GM12878 (cell line): ENCODE measurements at regions not wholly inside any gene's neighbourhood (a gene's known extent, or its start where the extent isn't known, plus 50 kb on each side); places are given as distances from the start of the nearest gene placed in this dataset.

Source experiments
- CREB1 ChIP-seq: IDR thresholded peaks from 2 replicates; pipeline ENCODE4 v1.6.1; 2012; ENCODE audit warnings: low read depth, mild to moderate bottlenecking, inconsistent platforms
- FOXM1 ChIP-seq: IDR thresholded peaks from 2 replicates; pipeline ENCODE4 v1.6.1; 2012; ENCODE audit warnings: low read depth, mild to moderate bottlenecking, inconsistent platforms, low read length, moderate library complexity
- GABPA ChIP-seq: IDR thresholded peaks from 2 replicates; pipeline ENCODE4 v1.6.1; 2014; ENCODE audit warnings: antibody characterized with exemption, low read depth, mild to moderate bottlenecking, inconsistent platforms
- HDAC2 ChIP-seq: fragments of 200-600 bp; sonication (generic); IDR thresholded peaks from 2 replicates; pipeline ENCODE4 v1.6.1; 2017
- NBN ChIP-seq: fragments of 450-650 bp; IDR thresholded peaks from 2 replicates; pipeline ENCODE4 v1.6.1; 2016
- TF ChIP-seq, protein P1 (sequence below): fragments of 150-350 bp; IDR thresholded peaks from 2 replicates; pipeline ENCODE4 v1.6.1; 2016; ENCODE audit warnings: low read depth, low read length
- TF ChIP-seq, protein P2 (sequence below), 3 experiments: IDR thresholded peaks in 2 of 3; conservative IDR thresholded peaks in 1 of 3; 2 replicates each; pipeline ENCODE4 v1.5.1; 2011; ENCODE audit warnings: low read depth in 3 of 3, low read length in 3 of 3, mild to moderate bottlenecking in 3 of 3, control low read depth in 2 of 3, moderate library complexity in 2 of 3, inconsistent platforms in 1 of 3, mixed read lengths in 1 of 3; ENCODE audit not compliant: control insufficient read depth in 2 of 3, insufficient read depth in 1 of 3; ENCODE audit errors: extremely low read depth in 1 of 3
- TF ChIP-seq, protein P3 (sequence below): IDR thresholded peaks from 2 replicates; pipeline ENCODE4 v1.6.1; 2012; ENCODE audit warnings: mild to moderate bottlenecking, low read depth, low read length
- TF ChIP-seq, protein P4 (sequence below): IDR thresholded peaks from 2 replicates; pipeline ENCODE4 v1.6.1; 2012; ENCODE audit warnings: low read depth, low read length, improper control_type of control experiment

DNA sequence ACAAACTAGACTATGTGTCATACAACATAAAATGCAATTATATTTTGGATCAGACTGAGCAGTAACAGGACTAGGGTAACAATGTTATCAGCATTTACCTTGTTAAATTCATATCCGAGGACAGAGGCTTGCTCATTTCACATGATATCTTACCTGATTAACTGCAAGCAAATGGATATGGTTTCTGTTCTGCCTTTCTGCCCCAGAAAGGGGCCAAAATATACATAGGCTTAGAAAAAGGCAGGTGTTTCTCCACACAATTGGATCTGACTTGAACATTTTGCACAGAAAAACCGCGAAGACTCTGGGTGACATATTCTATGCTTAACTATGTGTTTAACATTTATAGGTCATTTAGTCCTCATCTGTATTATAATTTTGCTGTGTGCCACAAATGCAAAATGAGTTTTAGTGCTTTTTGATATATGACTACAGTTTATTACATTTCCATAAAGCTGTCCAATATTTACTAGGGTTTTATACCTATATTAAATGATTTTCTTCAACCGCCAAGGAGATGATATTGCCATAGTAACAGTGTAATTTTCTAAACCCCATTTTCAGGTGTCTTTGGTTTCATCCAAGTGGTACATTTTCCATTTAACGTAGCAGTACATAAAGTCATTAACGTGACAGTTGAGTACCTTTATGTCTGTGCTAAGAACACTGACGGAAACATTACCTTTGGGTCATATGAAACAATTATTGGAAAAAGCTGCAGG, 249.3 kb upstream of the KRR1 start:
- no peak for TF ChIP-seq NBN
- TF ChIP-seq, protein P1, sequence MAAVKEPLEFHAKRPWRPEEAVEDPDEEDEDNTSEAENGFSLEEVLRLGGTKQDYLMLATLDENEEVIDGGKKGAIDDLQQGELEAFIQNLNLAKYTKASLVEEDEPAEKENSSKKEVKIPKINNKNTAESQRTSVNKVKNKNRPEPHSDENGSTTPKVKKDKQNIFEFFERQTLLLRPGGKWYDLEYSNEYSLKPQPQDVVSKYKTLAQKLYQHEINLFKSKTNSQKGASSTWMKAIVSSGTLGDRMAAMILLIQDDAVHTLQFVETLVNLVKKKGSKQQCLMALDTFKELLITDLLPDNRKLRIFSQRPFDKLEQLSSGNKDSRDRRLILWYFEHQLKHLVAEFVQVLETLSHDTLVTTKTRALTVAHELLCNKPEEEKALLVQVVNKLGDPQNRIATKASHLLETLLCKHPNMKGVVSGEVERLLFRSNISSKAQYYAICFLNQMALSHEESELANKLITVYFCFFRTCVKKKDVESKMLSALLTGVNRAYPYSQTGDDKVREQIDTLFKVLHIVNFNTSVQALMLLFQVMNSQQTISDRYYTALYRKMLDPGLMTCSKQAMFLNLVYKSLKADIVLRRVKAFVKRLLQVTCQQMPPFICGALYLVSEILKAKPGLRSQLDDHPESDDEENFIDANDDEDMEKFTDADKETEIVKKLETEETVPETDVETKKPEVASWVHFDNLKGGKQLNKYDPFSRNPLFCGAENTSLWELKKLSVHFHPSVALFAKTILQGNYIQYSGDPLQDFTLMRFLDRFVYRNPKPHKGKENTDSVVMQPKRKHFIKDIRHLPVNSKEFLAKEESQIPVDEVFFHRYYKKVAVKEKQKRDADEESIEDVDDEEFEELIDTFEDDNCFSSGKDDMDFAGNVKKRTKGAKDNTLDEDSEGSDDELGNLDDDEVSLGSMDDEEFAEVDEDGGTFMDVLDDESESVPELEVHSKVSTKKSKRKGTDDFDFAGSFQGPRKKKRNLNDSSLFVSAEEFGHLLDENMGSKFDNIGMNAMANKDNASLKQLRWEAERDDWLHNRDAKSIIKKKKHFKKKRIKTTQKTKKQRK, result no peak
- TF ChIP-seq CREB1, result no peak
- TF ChIP-seq, protein P2, sequence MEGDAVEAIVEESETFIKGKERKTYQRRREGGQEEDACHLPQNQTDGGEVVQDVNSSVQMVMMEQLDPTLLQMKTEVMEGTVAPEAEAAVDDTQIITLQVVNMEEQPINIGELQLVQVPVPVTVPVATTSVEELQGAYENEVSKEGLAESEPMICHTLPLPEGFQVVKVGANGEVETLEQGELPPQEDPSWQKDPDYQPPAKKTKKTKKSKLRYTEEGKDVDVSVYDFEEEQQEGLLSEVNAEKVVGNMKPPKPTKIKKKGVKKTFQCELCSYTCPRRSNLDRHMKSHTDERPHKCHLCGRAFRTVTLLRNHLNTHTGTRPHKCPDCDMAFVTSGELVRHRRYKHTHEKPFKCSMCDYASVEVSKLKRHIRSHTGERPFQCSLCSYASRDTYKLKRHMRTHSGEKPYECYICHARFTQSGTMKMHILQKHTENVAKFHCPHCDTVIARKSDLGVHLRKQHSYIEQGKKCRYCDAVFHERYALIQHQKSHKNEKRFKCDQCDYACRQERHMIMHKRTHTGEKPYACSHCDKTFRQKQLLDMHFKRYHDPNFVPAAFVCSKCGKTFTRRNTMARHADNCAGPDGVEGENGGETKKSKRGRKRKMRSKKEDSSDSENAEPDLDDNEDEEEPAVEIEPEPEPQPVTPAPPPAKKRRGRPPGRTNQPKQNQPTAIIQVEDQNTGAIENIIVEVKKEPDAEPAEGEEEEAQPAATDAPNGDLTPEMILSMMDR (IDR thresholded peaks at IDR 0.05 in 2 of 3, conservative IDR thresholded peaks at IDR 0.05 in 1 of 3; ENCODE audit: control insufficient read depth in 2 of 3, extremely low read depth in 1 of 3, insufficient read depth in 1 of 3, low read depth in 3 of 3, low read length in 3 of 3), result no peak
- TF ChIP-seq HDAC2, result no peak
- TF ChIP-seq FOXM1, result no peak
- TF ChIP-seq, protein P3, sequence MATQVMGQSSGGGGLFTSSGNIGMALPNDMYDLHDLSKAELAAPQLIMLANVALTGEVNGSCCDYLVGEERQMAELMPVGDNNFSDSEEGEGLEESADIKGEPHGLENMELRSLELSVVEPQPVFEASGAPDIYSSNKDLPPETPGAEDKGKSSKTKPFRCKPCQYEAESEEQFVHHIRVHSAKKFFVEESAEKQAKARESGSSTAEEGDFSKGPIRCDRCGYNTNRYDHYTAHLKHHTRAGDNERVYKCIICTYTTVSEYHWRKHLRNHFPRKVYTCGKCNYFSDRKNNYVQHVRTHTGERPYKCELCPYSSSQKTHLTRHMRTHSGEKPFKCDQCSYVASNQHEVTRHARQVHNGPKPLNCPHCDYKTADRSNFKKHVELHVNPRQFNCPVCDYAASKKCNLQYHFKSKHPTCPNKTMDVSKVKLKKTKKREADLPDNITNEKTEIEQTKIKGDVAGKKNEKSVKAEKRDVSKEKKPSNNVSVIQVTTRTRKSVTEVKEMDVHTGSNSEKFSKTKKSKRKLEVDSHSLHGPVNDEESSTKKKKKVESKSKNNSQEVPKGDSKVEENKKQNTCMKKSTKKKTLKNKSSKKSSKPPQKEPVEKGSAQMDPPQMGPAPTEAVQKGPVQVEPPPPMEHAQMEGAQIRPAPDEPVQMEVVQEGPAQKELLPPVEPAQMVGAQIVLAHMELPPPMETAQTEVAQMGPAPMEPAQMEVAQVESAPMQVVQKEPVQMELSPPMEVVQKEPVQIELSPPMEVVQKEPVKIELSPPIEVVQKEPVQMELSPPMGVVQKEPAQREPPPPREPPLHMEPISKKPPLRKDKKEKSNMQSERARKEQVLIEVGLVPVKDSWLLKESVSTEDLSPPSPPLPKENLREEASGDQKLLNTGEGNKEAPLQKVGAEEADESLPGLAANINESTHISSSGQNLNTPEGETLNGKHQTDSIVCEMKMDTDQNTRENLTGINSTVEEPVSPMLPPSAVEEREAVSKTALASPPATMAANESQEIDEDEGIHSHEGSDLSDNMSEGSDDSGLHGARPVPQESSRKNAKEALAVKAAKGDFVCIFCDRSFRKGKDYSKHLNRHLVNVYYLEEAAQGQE, result no peak
- TF ChIP-seq GABPA, result no peak
- TF ChIP-seq, protein P4, sequence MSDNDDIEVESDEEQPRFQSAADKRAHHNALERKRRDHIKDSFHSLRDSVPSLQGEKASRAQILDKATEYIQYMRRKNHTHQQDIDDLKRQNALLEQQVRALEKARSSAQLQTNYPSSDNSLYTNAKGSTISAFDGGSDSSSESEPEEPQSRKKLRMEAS, result no peak
